ENCODE measurements at regions not wholly inside any gene's neighbourhood (a gene's known extent, or its start where the extent isn't known, plus 50 kb on each side); places are given as distances from the start of the nearest gene placed in this dataset.
"Not testable (repeated sequence)": the region's sequence is repeated elsewhere in the genome, so short reads cannot be mapped to it uniquely, and the experiment has no call there.

DNA sequence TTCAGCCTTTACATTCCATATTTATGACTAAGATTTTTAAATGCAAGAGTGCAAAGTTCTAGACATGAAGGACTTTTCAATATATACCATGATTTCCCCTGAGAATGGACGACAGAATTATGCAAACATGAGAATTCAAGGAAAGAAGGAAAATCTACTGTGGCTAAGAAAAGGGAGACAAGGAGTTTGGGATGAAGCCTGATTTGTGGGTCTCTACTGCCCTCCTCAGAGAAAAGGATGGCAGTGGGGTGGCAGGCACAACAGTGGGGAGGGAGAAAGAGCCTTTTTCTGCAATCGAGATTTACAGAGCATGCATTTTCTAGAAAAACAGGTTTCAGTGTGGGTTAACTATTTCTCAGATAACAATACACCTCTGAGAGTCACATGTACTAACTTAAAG, 466.9 kb upstream of the NRSN1 start:
- H3K4me3 ChIP-seq (ENCODE audit: low read depth, low read length): no peak overlapping the region
- TF ChIP-seq CTCF (conservative IDR thresholded peaks at IDR 0.05; ENCODE audit: low read depth, low read length): peak; percentile 84
- DNase-seq (ENCODE audit: low read depth): no peak

GRCh38 chr6:23661549-23661948, 464.5 kb upstream of the NRSN1 start:
- no peak for DNase-seq (ENCODE audit: low read depth)
- H3K4me3 ChIP-seq (ENCODE audit: low read depth, low read length): no peak overlapping the region
- no peak for TF ChIP-seq CTCF (conservative IDR thresholded peaks at IDR 0.05; ENCODE audit: low read depth, low read length)

DNA sequence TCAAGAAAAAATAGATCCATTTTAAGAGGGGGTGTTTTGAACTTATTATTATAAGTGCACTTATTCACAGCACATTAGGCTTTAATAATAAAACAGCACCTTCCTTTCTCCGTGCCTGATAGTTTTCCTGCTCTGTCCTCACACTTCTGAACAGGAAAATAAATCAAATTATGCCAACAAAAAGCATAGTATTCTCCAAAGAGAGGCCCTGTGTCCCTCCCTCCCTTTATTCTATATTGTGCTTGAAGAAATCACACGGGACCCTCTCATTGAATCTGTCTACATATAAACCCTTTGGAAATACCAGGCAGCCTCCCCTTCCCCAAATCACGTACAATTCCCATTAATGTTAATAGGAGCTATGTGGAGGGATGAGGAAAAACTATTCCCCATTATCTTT, 462.9 kb upstream of the NRSN1 start:
- no peak for DNase-seq (ENCODE audit: low read depth)
- no peak for TF ChIP-seq CTCF (conservative IDR thresholded peaks at IDR 0.05; ENCODE audit: low read depth, low read length)
- H3K4me3 ChIP-seq (ENCODE audit: low read depth, low read length): no peak overlapping the region

- no peak overlapping the region for H3K4me3 ChIP-seq (ENCODE audit: low read depth, low read length)
- DNase-seq (ENCODE audit: low read depth): no peak
- TF ChIP-seq CTCF (conservative IDR thresholded peaks at IDR 0.05; ENCODE audit: low read depth, low read length): no peak
Observed at GRCh38 chr6:23663652-23664051, 462.4 kb upstream of the NRSN1 start.

GRCh38 chr6:23665911-23666310, 460.1 kb upstream of the NRSN1 start:
- H3K4me3 ChIP-seq (ENCODE audit: low read depth, low read length); DNase-seq (ENCODE audit: low read depth): not testable (repeated sequence)

GRCh38 chr6:23672737-23673136, 453.3 kb upstream of the NRSN1 start:
- no peak for DNase-seq (ENCODE audit: low read depth)
- no peak overlapping the region for H3K4me3 ChIP-seq (ENCODE audit: low read depth, low read length)
- TF ChIP-seq CTCF (conservative IDR thresholded peaks at IDR 0.05; ENCODE audit: low read depth, low read length): no peak

DNA sequence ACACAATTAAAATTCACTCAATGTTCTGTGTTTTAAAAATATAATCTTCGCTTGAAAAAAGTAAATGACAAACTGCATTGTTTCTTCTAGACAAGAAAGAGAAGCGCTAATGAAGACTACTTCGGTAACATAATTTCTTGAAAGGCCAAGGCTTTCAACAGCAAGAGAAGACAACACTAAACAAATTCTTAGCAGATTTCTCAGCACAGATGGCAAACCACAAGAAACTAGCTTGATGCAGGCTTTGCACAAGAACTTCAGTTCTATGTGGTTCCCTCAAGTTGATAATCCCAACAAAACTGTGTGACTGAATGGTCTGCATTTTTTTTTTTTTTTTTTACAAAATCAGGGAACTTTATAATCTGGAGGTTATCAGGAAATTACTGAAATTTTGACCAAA, 447.4 kb upstream of the NRSN1 start:
- DNase-seq (ENCODE audit: low read depth): no peak
- TF ChIP-seq CTCF (conservative IDR thresholded peaks at IDR 0.05; ENCODE audit: low read depth, low read length): no peak
- no peak overlapping the region for H3K4me3 ChIP-seq (ENCODE audit: low read depth, low read length)

- DNase-seq (ENCODE audit: low read depth): no peak
- no peak for TF ChIP-seq CTCF (conservative IDR thresholded peaks at IDR 0.05; ENCODE audit: low read depth, low read length)
- no peak overlapping the region for H3K4me3 ChIP-seq (ENCODE audit: low read depth, low read length)
Observed at GRCh38 chr6:23681743-23682142, 444.3 kb upstream of the NRSN1 start.
